ENCODE measurements at regions not wholly inside any gene's neighbourhood (a gene's known extent, or its start where the extent isn't known, plus 50 kb on each side); places are given as distances from the start of the nearest gene placed in this dataset.

DNA sequence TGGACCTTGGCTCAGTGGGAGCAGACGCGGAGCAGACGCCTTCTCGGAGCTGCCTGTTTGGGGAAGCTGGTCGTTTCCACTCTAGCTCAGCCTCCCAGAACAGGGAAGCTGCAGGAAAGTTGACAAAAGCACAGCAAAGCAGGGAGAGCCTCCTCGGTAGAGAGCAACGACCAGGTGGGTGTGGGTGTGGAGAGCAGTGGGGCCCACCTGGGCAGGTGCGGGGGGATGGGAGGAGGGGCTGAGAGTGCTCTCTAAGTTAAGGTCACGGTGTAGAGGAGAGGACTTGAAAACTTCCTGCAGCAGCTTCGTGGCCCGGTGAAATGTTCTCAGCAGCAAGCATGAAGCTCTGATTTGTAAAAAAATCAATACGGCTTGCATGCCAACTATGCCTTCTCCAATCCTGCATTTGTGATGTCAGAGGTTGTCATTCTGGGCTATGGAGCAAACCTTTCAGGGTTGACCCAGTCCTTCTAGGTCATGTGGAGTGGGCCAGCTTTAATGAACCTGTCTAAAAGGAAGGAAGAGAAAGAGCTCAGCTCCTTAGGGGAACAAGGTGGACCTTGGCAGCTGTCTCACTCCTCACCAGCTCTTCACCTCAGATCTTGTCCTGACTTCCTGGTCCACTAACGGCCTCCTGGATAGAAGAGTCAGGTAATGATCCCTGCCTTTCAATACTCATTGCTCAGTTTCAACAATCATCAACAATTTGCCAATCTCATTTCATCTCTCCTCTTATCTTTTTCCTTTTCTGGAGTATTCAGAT is 85.8 kb upstream of the UBL3 start:
- no peak for TF ChIP-seq CTCF (IDR thresholded peaks at IDR 0.05)
- Histone ChIP-seq H3K4me3 (no peak overlapping the region), H3K27ac (no peak overlapping the region)
- no peak for DNase-seq (ENCODE audit: low spot score)

GRCh38 chr13:29935309-29935981 is 85.0 kb upstream of the UBL3 start:
- Histone ChIP-seq H3K4me3 (no peak overlapping the region), H3K27ac (no peak overlapping the region)
- no peak for TF ChIP-seq CTCF (IDR thresholded peaks at IDR 0.05)
- no peak for DNase-seq (ENCODE audit: low spot score)

DNA sequence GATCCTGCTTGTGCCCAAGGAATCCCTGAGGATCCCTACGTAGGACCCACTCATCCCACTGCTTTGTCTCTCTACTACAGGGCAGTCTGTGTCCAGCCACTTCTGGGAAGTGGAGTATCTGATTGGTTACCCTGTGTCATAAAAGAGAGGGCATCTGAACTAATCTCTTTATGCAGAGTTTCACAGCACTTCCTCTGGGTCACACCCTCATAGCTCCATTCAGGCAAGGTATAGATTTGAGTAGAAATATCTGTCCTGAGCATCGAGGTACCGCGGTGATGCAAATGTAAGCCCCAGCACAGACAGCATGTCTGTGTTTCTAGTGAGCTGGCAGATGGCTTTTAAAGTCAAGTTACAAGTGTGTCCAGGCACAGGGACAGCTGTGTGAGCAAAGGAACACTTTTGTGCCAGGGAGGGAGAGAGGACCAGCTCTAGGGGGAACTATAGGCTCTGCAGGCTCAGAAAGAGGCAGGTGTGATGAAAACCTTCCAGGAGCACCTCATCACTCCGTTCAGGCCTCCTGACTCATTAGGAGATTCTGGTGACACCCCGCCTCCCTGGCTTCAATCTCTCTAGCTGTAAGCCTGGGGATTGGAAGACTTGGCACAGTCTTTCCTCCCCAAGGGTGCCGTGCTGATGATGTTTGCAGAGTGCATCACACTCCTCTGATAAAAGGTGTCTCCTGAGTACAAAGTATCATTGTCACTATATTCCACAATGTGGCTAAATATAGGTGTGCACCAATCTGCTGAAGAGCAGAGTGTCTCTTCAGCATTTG is 84.3 kb upstream of the UBL3 start:
- no peak overlapping the region for H3K4me3 ChIP-seq
- no peak for DNase-seq (ENCODE audit: low spot score)
- TF ChIP-seq CTCF (IDR thresholded peaks at IDR 0.05): no peak
- no peak overlapping the region for H3K27ac ChIP-seq

- TF ChIP-seq CTCF (IDR thresholded peaks at IDR 0.05): no peak
- no peak overlapping the region for H3K27ac ChIP-seq
- no peak for DNase-seq (ENCODE audit: low spot score)
- H3K4me3 ChIP-seq: no peak overlapping the region
These were observed 83.0 kb upstream of the UBL3 start for GRCh38 chr13:29933401-29933800.

DNA sequence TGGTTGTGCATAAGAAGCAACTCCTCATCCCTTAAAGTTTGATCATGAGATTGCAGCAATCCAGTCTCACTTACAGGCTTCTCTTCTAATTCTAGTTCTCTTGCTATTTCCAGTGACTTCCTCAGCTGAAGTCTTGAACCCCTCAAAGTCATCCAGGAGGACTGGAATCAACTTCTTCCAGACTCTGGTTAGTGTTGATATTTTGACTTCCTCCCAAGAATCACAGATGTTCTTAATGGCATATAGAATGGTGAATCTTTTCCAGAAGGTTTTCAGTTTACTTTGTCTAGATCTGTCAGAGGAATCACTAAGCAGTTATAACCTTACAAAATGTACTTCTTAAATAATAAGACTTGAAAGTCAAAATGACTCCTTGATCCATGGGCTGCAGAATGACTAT is 81.3 kb upstream of the UBL3 start:
- no peak overlapping the region for H3K4me3 ChIP-seq
- DNase-seq (ENCODE audit: low spot score): no peak
- TF ChIP-seq CTCF (IDR thresholded peaks at IDR 0.05): no peak
- no peak overlapping the region for H3K27ac ChIP-seq

DNA sequence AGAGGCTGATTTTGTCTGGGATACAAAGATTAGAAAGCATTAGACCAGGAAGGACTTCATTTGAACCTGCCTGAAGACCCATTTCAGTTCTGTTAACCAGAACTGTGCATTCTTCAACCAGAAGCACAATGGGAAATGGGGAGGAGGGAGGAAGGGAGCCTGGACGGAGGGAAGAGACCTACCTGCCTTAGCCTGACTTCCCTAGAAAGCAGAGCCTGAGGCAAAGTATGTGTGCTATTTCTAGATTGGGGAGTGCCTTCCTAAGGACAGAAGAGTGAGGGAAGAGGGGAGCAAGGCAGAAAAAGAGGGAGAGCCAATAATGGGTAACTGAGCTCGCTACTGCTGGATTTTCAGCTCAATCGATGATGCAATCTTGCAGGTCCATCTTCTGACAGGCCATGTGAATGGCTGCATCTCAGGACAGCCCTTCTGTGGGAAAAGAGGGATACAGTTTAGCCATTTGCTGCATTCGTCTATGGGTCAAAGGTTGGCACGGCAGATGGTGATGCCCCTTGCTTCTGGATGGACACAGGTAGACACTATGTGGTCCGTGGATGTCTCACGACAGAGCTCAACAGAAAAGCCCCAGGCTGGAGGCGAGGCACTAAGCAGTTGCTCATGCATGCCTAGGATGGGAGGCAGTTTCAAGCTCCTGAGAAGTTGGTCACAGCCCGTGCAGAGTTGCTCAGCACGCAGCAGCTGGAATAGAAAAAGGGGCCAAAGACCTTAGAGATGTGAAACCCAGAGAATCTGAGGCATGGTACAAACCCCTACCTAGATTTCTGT is 78.8 kb upstream of the UBL3 start:
- DNase-seq (ENCODE audit: low spot score): no peak
- Histone ChIP-seq H3K4me3 (no peak overlapping the region), H3K27ac (no peak overlapping the region)
- no peak for TF ChIP-seq CTCF (IDR thresholded peaks at IDR 0.05)

Data from coronary artery (tissue), 2 donors.